Activated CD4-positive, alpha-beta T cell treated with anti-CD3 and anti-CD28 coated beads, Interleukin-2, Interleukin-4, amounts not matched to agents 100 ng/mL and 50 ng/mL, durations not matched to agents 16 hours and 8 hours (primary cell): ENCODE measurements at regions not wholly inside any gene's neighbourhood (a gene's known extent, or its start where the extent isn't known, plus 50 kb on each side); places are given as distances from the start of the nearest gene placed in this dataset.

Source experiments
- DNase-seq: peaks from one replicate; pipeline ENCODE4 v3.0.0-alpha.2; 2020; ENCODE audit warnings: low spot score

GRCh38 chr14:94717808-94718207, 52.1 kb downstream of the GSC start:
- no peak for DNase-seq

- no peak for DNase-seq
Observed at GRCh38 chr14:94716976-94717375, 52.9 kb downstream of the GSC start.

GRCh38 chr14:94713115-94713514, 56.8 kb downstream of the GSC start:
- no peak for DNase-seq

GRCh38 chr14:94710731-94711130, 59.2 kb downstream of the GSC start:
- no peak for DNase-seq

GRCh38 chr14:94707494-94707893, 62.4 kb downstream of the GSC start:
- no peak for DNase-seq

GRCh38 chr14:94706133-94706532, 63.8 kb downstream of the GSC start:
- no peak for DNase-seq

- no peak for DNase-seq
Observed at GRCh38 chr14:94702629-94703028, 67.3 kb downstream of the GSC start.

- no peak for DNase-seq
Observed at GRCh38 chr14:94701861-94702370, 68.0 kb downstream of the GSC start.

GRCh38 chr14:94700336-94700735, 69.6 kb downstream of the GSC start:
- no peak for DNase-seq

- no peak for DNase-seq
Observed at GRCh38 chr14:94699831-94700230, 70.1 kb downstream of the GSC start.

- no peak for DNase-seq
Observed at GRCh38 chr14:94697773-94698556, 71.9 kb downstream of the GSC start.

- no peak for DNase-seq
Observed at GRCh38 chr14:94696518-94696917, 73.4 kb downstream of the GSC start.

GRCh38 chr14:94695231-94695630, 74.7 kb downstream of the GSC start:
- no peak for DNase-seq

GRCh38 chr14:94691660-94692034, 78.3 kb downstream of the GSC start:
- no peak for DNase-seq

- no peak for DNase-seq
Observed at GRCh38 chr14:94690896-94691659, 78.8 kb downstream of the GSC start.

GRCh38 chr14:94690486-94690885, 78.3 kb downstream of the SERPINA3 start:
- no peak for DNase-seq

GRCh38 chr14:94689985-94690400, 77.8 kb downstream of the SERPINA3 start:
- DNase-seq: no peak

GRCh38 chr14:94689218-94689984, 77.2 kb downstream of the SERPINA3 start:
- peak; percentile 50 for DNase-seq

GRCh38 chr14:94686511-94687160, 74.4 kb downstream of the SERPINA3 start:
- DNase-seq: no peak

GRCh38 chr14:94685681-94686485, 73.7 kb downstream of the SERPINA3 start:
- DNase-seq: no peak

- no peak for DNase-seq
Observed at GRCh38 chr14:94685166-94685581, 73.0 kb downstream of the SERPINA3 start.
